GM23338 (cell line): ENCODE measurements at regions not wholly inside any gene's neighbourhood (a gene's known extent, or its start where the extent isn't known, plus 50 kb on each side); places are given as distances from the start of the nearest gene placed in this dataset.

Source experiments
- ATAC-seq: fragments of 200-7000 bp; cut with Tn5 transposase; 3 replicates; pipeline ENCODE4 v1.9.1; 2020
- DNase-seq: peaks from one replicate; pipeline ENCODE4 v3.0.0-alpha.2; 2015; ENCODE audit warnings: low spot score
- H2AFZ ChIP-seq: fragments of 200-600 bp; sonication (generic); 2 replicates; pipeline ENCODE4 v1.8.0; 2016; ENCODE audit warnings: antibody characterized with exemption, mild to moderate bottlenecking, moderate library complexity
- H3F3A ChIP-seq: fragments of 200-600 bp; sonication (generic); replicated peaks from 2 replicates; pipeline ENCODE4 v1.8.0; 2017; ENCODE audit warnings: antibody characterized with exemption, mixed run types, low read depth
- H3K27ac ChIP-seq: fragments of 200-600 bp; sonication (generic); 2 replicates; pipeline ENCODE4 v1.6.1; 2016; ENCODE audit warnings: low read depth
- H3K27me3 ChIP-seq: fragments of 200-600 bp; sonication (generic); 2 replicates; pipeline ENCODE4 v1.8.0; 2016; ENCODE audit warnings: mild to moderate bottlenecking, mixed run types, moderate library complexity; ENCODE audit not compliant: insufficient read depth
- H3K36me3 ChIP-seq: fragments of 200-600 bp; sonication (generic); 2 replicates; pipeline ENCODE4 v1.8.0; 2016; ENCODE audit warnings: mild to moderate bottlenecking; ENCODE audit not compliant: insufficient read depth
- H3K4me1 ChIP-seq: fragments of 200-600 bp; sonication (generic); 2 replicates; pipeline ENCODE4 v1.8.0; 2016; ENCODE audit warnings: mild to moderate bottlenecking, moderate library complexity; ENCODE audit not compliant: insufficient read depth
- H3K4me2 ChIP-seq: fragments of 200-600 bp; sonication (generic); 2 replicates; pipeline ENCODE4 v1.7.1; 2017; ENCODE audit warnings: mixed run types
- H3K4me3 ChIP-seq: fragments of 200-600 bp; sonication (generic); 2 replicates; pipeline ENCODE4 v1.6.1; 2016; ENCODE audit warnings: mixed run types
- H3K79me2 ChIP-seq: fragments of 200-600 bp; sonication (generic); replicated peaks from 2 replicates; pipeline ENCODE4 v1.8.0; 2017; ENCODE audit warnings: mild to moderate bottlenecking; ENCODE audit not compliant: insufficient read depth
- H3K9me2 ChIP-seq: fragments of 200-600 bp; sonication (generic); 2 replicates; pipeline ENCODE4 v1.8.0; 2017; ENCODE audit not compliant: insufficient read depth
- H4K20me1 ChIP-seq: fragments of 200-600 bp; sonication (generic); replicated peaks from 2 replicates; pipeline ENCODE4 v1.8.0; 2017; ENCODE audit warnings: mild to moderate bottlenecking; ENCODE audit not compliant: insufficient read depth
- H3K27ac Mint-ChIP-seq: 2 replicates; pipeline ENCODE4 v1.8.0; 2020; ENCODE audit warnings: inconsistent platforms, mild to moderate bottlenecking, moderate library complexity, mixed read lengths
- H3K27me3 Mint-ChIP-seq: 3 replicates; pipeline ENCODE4 v1.8.0; 2022; ENCODE audit warnings: low read depth, mild to moderate bottlenecking, moderate library complexity, mixed read lengths, inconsistent platforms; ENCODE audit not compliant: insufficient read depth, poor library complexity
- H3K36me3 Mint-ChIP-seq: 3 replicates; pipeline ENCODE4 v1.8.0; 2021; ENCODE audit warnings: low read depth, mild to moderate bottlenecking, inconsistent platforms, moderate library complexity, mixed read lengths
- H3K4me1 Mint-ChIP-seq: 3 replicates; pipeline ENCODE4 v1.8.0; 2020; ENCODE audit warnings: mild to moderate bottlenecking, inconsistent platforms, mixed read lengths
- H3K4me3 Mint-ChIP-seq: 3 replicates; pipeline ENCODE4 v1.8.0; 2021; ENCODE audit warnings: moderate library complexity, mild to moderate bottlenecking, inconsistent platforms, mixed read lengths
- H3K9me3 Mint-ChIP-seq: 3 replicates; pipeline ENCODE4 v1.8.0; 2020; ENCODE audit warnings: moderate library complexity, mild to moderate bottlenecking, inconsistent platforms, mixed read lengths
- CREB1 ChIP-seq: fragments of 250-450 bp; sonication (Bioruptor Pico); IDR thresholded peaks from 2 replicates; pipeline ENCODE4 v1.5.0; 2020; ENCODE audit warnings: low read depth, mild to moderate bottlenecking, moderate library complexity
- CTCF ChIP-seq, 2 experiments: fragments of 200-600 bp in 1 of 2; sonication (generic) in 1 of 2; conservative IDR thresholded peaks; 2 replicates each; pipeline versions ENCODE4 v1.5.1 to v1.6.1; 2016 to 2017; ENCODE audit warnings: antibody characterized with exemption in 2 of 2, low read depth in 2 of 2, mild to moderate bottlenecking in 2 of 2, moderate library complexity in 1 of 2
- ETS1 ChIP-seq: IDR thresholded peaks from 2 replicates; pipeline ENCODE4 v1.6.1; 2016; ENCODE audit warnings: antibody characterized with exemption
- EZH2 ChIP-seq: fragments of 200-600 bp; sonication (generic); IDR thresholded peaks from one replicate; pipeline ENCODE4 v1.8.0; 2017; ENCODE audit warnings: antibody characterized with exemption, mild to moderate bottlenecking, low read depth; ENCODE audit not compliant: unreplicated experiment
- POLR2AphosphoS5 ChIP-seq: IDR thresholded peaks from 2 replicates; pipeline ENCODE4 v1.6.1; 2016; ENCODE audit warnings: antibody characterized with exemption, low read depth
- REST ChIP-seq: IDR thresholded peaks from one replicate; pipeline ENCODE4 v1.6.1; 2018; ENCODE audit warnings: antibody characterized with exemption; ENCODE audit not compliant: unreplicated experiment
- STAT1 ChIP-seq: IDR thresholded peaks from one replicate; pipeline ENCODE4 v1.6.1; 2016; ENCODE audit warnings: antibody characterized with exemption; ENCODE audit not compliant: unreplicated experiment
- ZNF114 ChIP-seq: fragments of 250-450 bp; sonication (Bioruptor Pico); IDR thresholded peaks from 2 replicates; pipeline ENCODE4 v1.5.0; 2020; ENCODE audit warnings: mild to moderate bottlenecking, moderate library complexity

GRCh38 chr15:46170326-46170725 lies 535.5 kb downstream of the SQOR start (continued):
- TF ChIP-seq CTCF (conservative IDR thresholded peaks at IDR 0.05; ENCODE audit: low read depth in 2 of 2): no peak
- TF ChIP-seq REST: no peak
- TF ChIP-seq POLR2AphosphoS5: no peak
- no peak for TF ChIP-seq ZNF114
- no peak for TF ChIP-seq ETS1

- Histone ChIP-seq H3F3A (no peaks in the 10 kb centered on the region), H2AFZ (no peak overlapping the region), H3K27ac (no peak overlapping the region), H3K4me1 (no peaks in the 10 kb centered on the region), H3K9me2 (peaks cover 19% of the 10 kb centered on the region), H4K20me1 (no peaks in the 10 kb centered on the region), H3K36me3 (peaks cover 3% of the 10 kb centered on the region; the same call in 1 of the 2 replicates), H3K4me3 (no peak overlapping the region), H3K4me2 (no peak overlapping the region), H3K27me3 (no peaks in the 10 kb centered on the region), H3K79me2 (no peaks in the 10 kb centered on the region)
- Mint-ChIP-seq H3K4me1 (no peaks in the 10 kb centered on the region), H3K4me3 (no peak overlapping the region), H3K27ac (no peak overlapping the region), H3K36me3 (peaks cover 12% of the 10 kb centered on the region), H3K9me3 (peaks cover 92% of the 10 kb centered on the region), H3K27me3 (no peaks in the 10 kb centered on the region)
- ATAC-seq: no peak
- no peak for DNase-seq
- TF ChIP-seq STAT1 (no peak), REST (no peak), CREB1 (CRISPR knock-in tag) (no peak), POLR2AphosphoS5 (no peak), EZH2 (no peak), ZNF114 (no peak)
Measured at GRCh38 chr15:46174122-46174521, 539.3 kb downstream of the SQOR start.
